T47D (cell line): ENCODE measurements at regions not wholly inside any gene's neighbourhood (a gene's known extent, or its start where the extent isn't known, plus 50 kb on each side); places are given as distances from the start of the nearest gene placed in this dataset.

Experiments used
- DNase-seq, 2 experiments: peaks; one replicate each; pipeline versions ENCODE4 v3.0.0 to v3.0.0-alpha.2; 2011 to 2012; ENCODE audit warnings: low read depth in 1 of 2, low spot score in 1 of 2
- JUND ChIP-seq: IDR thresholded peaks from 2 replicates; pipeline ENCODE4 v1.6.1; 2012; ENCODE audit warnings: low read depth
- in situ Hi-C: cut with HindIII; loops from 2 replicates; pipeline ENCODE4 v1.10.0; 2016; ENCODE audit warnings: low sequenced_read_pairs, low pct_unique_long_range_greater_than_20kb

DNA sequence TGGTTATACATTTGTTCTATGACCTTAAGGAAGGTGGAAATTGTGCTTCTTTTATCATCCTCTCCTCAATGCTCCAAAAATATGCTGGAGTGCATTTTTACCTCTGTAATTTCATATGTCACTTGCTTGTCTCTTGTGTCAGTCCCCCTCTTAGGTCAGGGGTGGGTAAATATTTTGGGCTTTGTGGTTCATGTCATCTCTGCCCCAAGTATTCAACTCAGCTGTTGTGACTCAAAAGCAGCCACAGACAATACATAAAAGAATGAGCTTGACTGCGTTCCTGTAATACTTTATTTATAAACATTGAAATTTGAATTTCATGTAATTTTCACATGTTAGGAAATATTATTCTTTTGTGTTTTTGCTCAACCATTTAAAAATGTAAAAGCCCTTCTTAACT is 60.4 kb upstream of the SLC24A5 start:
- DNase-seq = no peak
- in situ Hi-C loops = no loop called here
- TF ChIP-seq JUND = no peak

DNA sequence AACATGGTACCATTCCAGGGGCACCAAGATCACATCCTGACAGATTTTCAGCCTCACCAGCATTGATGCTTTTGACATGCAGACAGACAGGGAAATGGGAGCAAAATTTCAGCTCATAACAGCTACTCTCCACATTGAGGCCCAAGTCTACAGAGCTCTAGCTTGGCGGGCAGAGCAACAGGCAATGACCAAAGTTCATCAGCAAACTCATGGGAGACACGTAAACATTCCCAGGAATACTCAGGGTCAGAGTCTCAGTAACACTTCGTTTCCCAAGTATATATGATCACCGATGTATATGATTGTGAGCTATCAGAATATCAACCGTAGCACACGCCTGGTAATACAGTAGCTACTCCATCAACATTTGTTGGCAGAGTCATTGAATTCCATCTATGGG is 59.2 kb upstream of the SLC24A5 start:
- DNase-seq = no peak
- no peak for TF ChIP-seq JUND
- in situ Hi-C loops = no loop called here

DNA sequence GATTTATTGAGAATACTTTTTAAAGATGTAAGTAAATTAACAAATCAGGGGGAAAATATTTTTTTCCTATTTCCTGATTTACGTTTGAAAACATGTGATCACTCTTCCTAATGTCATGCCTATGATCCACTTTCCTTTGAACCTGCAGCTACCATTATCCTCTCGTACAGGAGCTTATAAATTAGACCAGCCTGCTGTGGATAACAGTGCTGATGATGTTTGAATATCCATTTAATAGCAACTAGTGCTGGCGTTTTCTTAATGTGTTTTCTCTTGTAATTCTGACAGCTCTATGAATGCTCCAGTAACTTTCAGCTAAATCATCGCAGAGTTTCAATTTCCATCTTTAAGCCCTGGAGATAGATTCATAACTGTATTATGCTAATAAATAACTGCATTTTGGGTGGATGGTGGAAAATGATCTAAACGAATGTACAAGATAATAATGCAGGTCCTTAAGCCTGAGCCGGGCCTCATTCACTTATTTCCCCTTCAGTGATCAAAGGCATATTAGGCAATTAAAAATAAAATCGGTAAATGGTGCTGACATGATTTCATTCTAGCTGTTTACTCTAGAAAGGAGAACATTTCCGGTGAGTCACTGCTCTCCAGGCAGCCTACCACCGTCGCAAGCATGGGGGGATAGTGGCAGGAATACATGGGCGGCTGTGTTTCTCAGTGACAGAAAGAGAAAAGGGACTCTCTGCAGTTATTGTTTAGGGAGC is 58.5 kb upstream of the SLC24A5 start:
- TF ChIP-seq JUND = no peak
- no peak for DNase-seq
- in situ Hi-C loops = no loop called here

DNA sequence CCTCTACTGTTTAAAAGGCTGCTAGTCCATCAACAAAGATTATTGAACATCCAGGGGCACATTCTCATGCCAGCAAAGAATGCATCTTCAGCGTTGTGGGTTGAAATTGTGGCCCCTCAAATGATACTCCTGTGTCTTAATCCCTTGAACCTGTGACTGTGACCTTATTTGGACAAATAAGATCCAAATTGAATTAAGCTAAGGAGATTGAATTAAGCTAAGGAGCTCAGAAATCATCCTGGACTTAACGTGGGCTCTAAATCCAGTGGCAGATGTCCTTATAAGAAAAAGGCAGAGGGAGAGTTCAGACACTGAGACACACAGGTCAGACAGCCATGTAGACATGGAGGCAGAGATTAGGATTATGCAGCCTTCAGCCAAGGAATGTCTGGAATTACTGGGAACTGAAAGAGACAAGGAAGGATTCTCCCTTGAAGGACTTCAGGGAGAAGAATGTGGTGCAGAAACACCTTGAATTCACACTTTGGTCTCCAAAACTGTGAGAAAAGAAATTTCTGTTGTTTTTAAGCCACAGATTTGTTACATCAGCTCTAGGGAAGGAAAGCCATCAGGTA is 57.3 kb upstream of the SLC24A5 start:
- DNase-seq = no peak
- in situ Hi-C loops = no loop called here
- no peak for TF ChIP-seq JUND

DNA sequence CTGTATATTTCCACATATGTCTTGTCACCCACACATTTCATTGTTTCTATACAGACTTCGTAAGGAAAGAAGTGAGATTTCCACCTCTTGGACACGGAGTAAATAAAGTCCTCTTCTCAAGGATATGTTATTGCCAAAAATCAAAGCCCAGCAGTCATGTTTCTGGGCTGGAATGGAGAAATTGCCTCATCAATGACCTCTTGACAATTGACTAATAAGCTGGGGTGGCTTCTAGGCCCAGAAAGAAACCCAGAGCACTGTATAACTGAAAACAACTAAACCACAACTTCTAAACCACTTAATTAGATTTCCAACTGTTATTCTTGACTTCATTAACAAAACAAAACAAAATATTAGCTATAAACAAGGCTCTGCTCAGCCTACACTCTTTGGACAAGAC is 56.4 kb upstream of the SLC24A5 start:
- in situ Hi-C loops = no loop called here
- no peak for DNase-seq
- TF ChIP-seq JUND = no peak

DNA sequence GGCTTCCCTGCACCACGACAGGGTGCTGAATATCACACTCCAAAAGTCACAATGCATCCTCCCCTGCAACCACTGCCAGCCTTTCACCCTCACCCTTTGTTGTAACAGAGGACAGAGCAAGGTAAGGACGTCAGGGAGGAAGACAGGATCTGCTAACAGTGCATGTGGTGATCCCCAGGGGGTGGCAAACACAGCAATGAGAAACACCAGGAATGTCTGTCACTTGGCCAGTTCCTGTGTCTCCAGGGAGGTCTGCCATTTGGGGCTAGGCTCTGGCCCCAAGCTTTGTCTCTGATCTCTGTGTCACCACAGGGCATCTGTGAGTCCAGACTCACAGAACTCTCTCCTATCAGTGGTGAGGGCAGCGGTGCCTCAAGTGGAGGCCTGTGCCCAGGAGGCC is 54.3 kb upstream of the SLC24A5 start:
- in situ Hi-C loops = no loop called here
- TF ChIP-seq JUND = no peak
- no peak for DNase-seq
